Activated naive CD4-positive, alpha-beta T cell treated with Interleukin-2 at 50 U/mL for 16 hours (primary cell): ENCODE measurements at regions not wholly inside any gene's neighbourhood (a gene's known extent, or its start where the extent isn't known, plus 50 kb on each side); places are given as distances from the start of the nearest gene placed in this dataset.

Source experiments
- DNase-seq: peaks from one replicate; pipeline ENCODE4 v3.0.0-alpha.2; 2020

DNA sequence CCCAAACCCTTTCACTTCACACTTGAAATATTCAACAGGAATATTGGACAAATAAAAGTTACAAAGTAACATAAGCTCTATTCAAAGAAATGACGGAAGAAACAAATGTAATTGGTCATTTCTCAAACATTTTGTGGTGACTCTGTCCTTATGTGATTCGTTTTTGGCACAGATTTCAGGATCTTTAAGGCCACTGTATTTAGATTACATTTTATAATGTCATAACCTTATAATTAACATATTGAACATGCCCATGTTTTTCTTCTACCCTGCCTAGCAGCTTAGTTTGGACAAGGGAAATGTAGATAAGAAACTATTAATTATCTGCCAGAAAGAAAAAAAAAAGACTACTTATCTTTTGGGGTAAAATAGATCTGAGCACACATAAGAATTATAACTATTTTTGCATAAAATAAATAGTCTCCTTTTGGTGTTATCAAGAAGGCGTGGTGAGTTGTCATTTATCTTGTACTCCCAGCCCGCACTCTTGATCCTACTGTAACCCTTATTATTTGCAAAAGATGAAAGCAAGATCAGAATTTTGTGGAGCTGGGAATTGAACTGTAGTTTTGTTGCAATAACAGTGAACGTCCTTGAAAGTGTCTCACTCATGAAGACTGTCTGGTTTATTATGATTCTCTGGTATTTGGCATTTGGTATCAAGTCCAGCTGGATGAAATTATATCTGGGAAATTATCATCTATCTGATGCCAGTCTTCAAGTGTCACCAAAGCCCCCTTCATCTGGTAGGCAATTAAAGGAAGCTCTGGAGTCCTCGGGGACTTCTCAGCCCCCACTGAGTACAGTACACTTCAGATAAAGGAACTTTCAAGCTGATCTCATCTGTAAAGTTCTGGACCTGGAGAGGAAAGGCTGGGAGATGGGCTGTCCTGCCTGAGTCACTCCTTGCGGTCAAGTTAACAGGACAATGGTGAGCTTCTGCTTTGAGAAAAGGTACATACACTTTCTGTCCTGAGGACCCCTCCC lies 175.7 kb upstream of the INHBA start:
- DNase-seq: no peak

DNA sequence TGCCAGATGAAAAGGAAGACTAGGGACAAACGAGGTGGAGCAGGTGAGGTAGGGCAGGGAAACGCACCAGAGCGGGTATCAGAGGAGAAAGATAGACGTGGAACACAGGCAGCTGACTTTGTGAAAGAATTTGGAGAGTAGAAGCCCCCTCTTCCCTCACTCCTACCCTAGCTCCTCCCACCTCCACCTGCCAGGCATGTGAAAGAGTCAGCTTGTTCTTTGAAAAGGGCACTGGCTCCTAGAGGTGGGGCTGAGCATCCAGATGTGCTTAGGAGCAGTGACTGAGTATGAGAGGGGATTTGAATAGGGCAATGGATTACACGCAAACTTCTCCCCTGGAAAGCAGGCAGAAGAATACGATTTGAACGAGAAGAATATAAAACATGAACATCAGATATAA lies 174.2 kb upstream of the INHBA start:
- no peak for DNase-seq

DNA sequence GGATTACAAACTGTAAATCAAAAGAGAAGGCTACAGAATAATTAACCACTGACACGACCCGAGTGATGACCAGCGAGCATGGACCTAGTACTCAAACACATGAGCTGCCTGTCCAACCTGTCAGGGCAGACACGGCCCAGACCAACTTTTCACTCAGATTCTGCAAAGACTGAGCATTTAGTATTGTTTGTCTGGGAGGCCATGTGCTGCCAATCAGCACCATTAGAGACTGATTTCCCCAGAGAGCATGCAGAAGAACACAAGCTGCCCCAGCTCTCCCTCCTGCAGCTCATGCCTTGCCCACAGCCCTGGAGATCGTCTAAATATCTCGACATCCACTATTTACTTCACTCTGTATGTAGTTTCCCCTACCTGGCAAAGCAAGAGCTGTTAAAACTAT lies 172.6 kb upstream of the INHBA start:
- no peak for DNase-seq

DNA sequence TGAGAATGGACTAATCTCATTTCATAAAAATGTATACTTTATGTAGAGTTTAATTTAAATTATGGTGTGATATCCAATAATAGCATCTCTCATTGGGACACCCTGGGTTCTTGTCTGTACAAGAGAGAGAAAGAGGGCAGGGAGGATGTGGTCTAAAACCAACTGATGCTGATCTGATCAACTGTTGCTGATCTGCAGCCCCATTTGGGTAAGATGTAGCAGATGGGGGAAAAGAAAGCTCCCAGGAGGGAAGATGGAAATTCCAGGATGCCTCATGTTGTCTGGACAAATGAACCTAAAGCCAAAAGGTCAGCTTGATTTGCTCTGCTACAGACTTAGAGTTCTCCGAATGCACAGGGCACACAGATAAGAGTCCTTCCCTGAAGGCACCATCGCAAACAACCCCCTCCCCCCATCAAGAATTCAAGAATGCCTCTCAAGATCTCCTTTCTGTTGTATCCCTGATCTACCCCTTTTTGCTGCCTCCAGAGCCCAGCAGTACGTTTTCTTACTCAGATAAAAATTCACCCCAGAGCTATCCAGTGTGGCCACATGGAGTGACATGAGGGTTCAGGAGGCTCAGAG lies 171.4 kb upstream of the INHBA start:
- DNase-seq: no peak

DNA sequence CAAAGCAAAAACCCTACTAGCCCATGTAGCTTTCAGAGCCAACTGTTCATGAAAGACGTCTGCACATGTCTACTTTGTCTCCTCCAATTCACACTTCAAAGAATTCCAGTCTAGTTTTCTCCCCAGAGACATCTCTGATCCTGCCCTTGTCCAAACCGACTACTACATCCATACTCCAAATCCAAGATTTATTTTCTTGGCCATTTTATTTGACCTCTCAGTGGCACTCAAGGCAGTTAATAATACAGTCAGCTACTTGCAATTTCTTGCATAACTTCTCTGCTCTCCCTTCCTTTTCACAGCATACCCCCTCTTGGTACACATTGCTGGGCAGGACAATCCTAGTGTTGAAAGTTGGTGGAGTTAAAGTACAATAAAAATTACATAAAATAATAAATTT lies 170.9 kb upstream of the INHBA start:
- no peak for DNase-seq

DNA sequence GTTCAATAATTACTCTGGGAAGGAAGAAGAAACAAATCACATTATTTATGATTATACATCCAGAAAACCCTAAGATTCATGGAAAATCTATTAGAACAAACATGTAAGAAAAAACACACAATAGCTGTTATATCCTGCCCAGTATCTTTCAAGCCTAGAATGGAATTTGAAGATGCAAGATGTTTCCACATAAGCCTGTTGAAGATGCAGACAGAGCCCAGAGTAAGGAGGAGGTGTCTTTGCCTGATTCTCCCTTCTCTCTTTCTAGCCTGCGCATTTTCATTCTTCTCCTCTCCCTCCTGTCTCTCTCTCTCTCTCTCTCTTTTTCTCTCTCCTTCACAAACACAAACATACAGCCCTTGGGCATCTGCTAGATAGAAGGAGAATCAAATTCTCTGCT lies 170.1 kb upstream of the INHBA start:
- DNase-seq: no peak

DNA sequence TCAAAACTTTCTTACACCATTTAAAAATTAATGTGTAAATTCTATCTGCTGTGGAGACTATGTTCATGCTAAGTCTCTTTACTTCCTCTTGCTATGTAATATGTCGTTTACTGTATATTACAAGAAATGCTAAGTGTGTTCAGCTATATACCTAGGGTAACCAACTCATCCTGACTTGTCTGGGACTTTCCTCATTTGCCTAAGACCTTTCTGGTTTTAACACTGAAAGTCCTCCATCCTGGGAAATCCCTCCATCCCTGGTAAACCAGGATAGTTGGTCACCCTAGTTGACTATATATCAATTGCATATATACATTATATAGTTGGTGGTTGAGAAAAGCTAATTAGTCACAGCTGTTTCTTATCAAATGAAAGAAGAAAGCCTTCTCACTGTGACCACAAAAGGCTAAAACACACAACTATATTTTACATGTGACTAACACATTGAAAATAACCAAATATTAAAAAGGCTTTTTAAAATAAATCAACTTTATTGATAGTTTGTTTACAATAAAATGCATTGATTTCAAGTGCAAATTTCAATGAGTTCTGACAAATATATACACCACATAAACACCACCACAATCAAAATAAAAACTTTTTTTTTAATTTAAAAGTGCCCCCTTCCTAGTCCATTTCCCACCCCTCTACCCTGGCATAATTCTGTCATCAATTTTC lies 167.7 kb upstream of the INHBA start:
- DNase-seq: no peak

DNA sequence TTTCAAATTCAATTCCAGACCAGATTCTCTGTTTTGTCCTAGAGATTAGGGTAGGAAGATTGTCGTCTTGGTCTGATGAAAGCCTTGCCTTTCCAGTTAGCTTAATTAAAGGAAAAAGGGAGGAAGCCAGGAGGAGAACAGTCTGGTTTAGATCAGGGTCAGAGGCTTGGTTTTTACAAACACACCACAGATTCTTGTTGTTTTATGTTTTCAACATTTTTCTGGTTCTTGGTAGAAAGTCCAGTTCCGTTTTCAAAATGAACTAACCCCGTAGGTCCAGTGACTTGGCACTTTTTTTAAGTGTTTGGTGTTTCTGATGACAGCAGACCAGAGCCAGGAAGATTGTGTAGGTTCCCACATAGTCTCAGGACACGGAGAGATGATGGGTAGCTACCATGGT lies 167.1 kb upstream of the INHBA start:
- no peak for DNase-seq

DNA sequence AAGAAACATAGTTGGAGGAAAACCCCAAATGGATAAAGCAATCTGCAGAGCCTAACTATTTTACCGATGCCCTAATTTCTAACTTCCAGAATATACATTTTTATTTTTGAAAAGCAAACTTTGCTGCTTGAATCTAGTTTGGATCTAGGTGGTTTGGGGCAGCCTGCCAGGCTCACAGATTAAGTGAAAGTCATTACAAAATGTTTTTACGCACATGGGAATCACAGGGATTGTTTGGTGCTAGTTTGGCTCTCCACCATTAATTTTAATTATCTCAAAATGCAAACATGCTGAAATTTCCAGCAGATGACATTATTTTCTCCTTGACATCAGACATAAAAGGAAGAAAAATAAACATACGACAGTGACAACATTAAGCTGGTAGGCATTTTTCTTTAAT lies 166.7 kb upstream of the INHBA start:
- DNase-seq: no peak

DNA sequence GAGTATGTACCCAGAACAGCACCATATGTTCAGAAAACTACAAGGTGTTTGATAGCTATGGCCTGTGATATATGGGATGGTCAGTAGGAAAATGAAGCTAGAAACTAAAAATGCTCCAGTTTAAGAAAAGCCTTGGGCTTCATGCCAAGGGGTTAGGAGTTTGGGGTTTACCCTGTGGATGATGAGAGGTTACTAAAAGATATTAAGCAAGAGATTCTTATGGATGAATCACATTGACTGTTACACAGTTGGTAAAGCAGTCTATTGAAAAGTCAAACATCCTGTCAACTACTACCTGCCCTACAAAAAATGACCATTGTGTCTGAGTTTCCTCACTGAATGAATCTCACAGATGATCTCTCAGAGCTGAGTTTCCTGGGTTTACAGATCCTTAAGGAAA lies 166.2 kb upstream of the INHBA start:
- no peak for DNase-seq

DNA sequence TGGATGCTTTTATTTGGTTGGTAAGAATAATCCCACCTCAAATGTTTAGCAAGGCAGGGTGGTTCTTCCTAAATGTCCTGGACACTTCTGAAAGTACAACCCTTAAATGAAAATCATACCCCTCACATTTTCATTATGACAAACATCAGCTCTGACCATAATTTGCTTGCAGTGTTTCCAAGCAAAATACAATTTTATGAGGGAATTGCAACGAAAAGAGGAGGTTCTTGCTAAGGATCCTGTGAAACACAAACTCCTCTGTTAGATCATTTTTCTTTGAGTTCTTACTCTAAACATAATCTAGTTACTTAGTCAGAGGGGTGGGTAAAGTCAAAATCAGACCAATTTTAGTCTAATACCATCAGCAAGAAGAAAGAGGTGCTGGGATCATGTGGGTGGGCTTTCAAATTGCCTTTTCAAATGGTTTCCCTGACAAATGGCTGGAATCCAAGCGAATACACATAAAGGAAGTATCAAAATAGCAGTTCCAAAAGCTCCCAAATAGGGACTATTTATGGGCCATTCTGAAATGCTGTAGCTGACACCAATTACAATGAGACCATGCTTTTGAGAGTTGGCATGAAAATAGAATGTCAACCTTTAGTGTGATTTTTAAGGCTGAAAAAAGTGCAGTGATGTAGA lies 164.9 kb upstream of the INHBA start:
- no peak for DNase-seq

DNA sequence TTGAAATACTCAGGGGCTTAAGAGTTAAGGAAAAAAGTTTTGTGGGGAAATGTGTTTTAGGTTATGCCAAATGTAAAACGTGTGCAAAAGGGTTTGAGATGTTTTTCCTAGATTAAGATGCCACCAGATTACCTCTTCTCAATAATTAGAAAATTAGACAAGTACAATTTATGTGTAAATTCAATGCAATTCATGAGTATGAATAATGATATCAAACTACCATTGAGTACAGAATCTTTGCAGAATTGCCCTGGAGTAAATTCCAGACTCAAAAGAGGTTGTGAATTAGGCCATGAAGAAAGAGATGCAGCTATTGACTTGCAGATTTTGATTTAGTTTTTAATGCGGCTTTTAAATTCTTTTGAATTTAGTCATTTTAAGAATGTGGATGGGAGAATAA lies 159.4 kb upstream of the INHBA start:
- DNase-seq: no peak

DNA sequence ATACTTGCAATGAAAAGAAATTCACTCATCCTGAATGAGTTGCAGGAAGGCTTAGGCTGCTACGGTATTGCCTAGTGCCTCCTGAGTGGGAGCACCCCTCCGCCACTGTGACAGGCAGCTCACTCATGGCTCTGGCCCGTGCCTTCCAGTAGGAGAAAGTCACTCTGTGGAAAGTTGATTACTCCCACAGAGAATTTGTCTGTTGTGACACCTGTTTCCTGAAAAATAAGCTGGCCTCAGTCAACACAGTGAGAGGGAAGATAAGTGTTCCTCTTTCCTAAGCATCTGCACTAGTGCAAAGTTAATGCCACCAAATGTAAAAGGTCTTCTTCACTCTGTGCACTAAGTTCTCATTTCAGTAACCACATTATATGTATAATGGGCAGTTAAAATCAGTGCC lies 158.8 kb upstream of the INHBA start:
- DNase-seq: no peak

DNA sequence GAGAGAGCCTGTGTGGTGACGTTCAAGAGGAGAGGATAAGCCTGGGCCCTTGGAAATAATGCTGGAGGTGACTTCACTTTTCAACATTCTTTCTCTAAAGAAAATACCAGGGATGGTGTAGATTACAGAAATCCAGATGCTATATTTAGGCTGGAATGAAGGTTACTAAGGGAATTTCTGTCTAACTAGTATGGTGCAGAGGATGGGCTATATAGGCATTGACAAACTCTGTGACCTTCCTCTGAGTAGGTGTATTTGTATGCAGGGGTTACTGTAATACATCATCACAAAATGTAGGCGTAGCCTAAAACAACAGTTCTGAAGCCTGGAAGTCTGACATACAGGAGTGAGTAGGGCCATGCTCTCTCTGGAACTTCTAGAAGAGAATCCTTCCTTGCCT lies 155.3 kb upstream of the INHBA start:
- DNase-seq: no peak

DNA sequence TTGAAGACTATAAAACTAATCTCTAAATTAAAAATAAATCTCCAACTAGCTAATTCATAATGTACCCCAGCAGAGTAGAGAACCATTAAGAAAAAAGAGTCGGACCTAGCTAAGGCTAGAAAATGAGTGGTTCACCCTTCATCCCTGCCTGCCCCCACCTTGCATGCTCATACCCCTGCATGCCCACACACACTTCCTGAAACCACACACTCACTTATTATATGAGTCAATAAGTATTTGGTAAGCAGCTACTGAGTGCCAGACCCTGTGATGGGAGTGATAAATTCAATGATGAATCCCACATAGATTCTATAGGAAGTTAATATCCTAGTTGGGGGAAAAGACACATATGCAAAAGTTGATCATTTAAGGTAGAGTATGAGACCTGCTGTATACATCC lies 152.9 kb upstream of the INHBA start:
- DNase-seq: no peak

DNA sequence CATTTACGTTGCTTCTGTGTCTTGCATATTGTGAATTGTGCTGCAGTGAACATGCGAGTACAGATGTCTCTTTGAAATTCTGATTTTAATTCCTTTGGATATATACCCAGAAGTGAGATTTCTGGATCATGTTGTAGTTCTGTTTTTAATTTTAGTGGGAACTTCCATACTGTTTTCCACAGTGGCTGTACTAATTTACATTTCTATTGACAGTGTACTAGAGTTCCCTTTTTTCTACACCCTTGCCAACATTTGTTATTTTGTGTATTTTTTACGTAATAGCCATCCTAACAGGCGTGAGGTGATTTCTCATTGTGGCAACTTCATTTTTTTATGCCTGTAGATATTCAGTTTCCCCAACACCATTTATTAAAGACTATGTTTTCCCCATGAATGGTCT lies 144.7 kb upstream of the INHBA start:
- DNase-seq: no peak

DNA sequence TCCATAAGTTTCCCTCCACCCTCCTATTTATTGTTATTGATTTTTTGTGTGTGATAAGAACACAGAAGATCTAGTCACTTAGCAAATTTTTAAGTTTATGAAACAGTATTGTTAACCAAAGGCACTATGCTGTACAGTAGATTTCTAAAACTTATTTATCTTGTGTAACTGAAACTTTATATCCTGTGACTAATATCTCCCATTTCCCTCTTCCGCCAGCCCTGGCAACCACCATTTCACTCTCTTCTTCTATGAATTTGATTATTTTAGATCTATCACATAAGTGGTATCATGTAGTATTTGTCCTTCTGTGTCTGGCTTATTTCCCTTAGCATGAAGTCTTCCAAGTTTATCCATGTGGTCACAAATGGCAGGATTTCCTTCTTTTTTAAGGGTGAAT lies 144.3 kb upstream of the INHBA start:
- no peak for DNase-seq

DNA sequence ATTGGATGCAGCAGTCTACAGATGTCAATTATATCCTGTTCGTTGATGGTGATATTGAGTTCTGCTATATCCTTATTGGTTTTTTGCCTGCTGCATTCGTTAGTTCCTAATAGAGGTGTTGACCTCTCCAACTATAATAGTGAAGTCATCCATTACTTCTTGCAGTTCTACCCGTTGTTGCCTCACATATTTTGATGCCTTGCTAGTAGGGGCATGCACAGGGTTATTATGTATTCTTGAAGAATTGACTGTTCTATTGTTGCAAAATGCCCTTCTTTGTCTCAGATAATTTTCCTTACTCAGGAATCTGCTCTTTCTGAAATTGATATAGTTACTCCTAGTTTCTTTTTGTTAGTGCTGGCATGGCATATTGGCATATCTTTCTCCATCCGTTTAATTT lies 140.1 kb upstream of the INHBA start:
- no peak for DNase-seq

DNA sequence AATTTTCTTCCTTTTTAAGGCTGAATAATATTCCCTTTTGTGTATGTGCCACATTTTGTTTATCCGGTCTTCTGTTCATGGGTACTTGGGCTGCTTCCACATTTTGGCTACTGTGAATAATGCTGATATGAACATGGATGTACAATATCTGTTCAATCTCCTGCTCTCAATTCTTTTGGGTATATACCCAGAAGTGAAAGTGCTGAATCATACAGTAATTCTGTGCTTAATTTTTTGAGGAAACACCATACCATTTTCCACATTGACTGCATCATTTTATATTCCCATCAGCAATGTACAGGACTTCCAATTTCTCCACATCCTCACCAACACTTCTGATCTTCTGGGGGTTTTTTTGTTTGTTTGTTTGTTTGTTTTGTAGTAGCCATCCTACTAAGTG lies 135.0 kb upstream of the INHBA start:
- DNase-seq: no peak

DNA sequence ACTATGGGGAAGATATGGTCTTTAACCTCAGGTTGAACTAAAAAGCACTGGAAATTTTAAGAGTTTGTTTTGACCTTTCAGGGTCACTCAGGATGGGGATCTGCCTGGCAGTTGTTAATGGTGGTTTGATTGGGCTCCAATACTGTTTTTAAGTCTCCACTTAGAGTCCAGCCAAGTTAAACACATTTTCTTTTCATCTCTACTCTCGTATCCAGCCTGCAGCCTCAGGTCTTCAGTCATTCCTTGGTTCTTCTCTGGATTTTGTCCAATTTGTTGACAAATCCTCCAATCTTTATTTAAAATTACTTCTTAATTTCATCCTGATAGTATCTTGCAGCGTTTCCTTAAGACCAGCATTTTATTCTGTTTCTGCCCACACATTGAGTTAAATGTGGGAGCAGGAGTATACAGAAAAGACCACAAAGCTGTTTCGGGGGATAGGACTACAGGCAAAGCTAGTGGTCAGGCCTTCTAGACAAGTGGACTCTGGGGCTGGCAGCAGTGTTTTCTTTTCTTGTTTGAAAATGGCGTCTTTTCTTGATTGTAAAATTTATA lies 133.2 kb upstream of the INHBA start:
- DNase-seq: no peak

DNA sequence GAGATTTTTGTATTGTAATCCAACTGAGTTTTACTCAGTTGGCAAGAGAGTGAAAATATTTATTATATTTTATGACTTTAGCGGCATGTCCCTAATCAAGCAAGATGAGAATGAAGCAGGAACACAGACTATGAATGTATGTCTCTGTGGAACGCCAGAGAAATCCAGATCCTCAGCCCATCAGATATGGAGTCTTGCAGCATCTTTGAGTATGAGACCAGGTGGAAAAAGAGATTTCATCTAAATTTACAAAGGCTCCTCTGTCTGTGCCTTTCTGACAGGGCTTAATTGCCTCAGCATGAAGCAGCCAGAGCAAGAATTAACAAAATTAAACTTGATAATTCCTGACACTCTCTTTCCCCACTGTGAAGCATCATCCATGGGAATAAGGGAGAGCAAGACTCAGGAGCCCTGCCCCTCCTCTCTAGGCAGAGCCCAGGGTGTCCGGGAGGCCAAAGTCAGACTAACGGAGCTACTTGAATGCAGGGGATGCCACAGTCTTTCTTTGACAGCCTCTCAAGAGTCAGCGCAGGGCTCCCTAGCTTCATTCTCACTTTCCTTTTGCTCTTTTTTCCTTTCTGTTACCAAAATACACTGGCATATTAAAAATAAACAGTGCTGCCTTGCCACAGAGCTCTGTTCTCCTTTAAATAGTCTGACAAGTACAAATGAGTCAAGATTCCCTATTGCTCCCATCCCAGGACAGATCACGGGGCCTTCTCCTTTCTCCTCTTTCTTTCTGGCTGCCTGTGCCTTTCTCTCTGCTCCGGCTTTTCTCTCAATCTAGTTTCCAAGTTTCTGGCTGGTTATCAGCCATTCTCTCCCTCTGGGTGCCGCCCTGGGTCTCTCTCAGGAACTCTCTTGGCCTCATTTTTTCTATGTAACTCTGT lies 132.2 kb upstream of the INHBA start:
- DNase-seq: no peak

DNA sequence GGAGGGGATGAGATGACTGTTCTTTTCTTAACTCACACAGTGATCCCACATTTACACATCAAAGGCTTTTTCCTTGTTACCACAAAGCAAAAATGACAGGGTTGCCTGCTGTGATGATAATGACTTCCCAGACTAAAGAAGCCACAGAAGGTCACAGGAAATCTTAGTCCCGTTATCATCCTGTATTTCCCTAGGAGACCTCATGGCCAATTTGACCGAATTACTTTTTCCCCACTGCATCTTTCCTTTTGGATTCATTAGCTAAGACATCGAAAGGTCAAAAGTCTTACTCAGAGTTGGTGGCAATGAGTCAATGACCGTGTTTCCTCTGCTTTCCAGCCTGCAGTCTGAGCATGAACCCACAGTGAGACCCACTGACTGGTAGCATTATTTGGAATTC lies 130.1 kb upstream of the INHBA start:
- DNase-seq: no peak
